Adrenal gland (tissue), 5 donors: ENCODE measurements at regions not wholly inside any gene's neighbourhood (a gene's known extent, or its start where the extent isn't known, plus 50 kb on each side); places are given as distances from the start of the nearest gene placed in this dataset.

Experiments
- CTCF ChIP-seq, 6 experiments: fragments of 450-650 bp in 4 of 6; fragments of 200-600 bp in 2 of 6; sonication (generic) in 1 of 6; IDR thresholded peaks; 1 replicate in 5 of 6; 2 replicates in 1 of 6; pipeline versions ENCODE4 v1.5.1 to v1.8.0; 2016 to 2021; ENCODE audit warnings: antibody characterized with exemption in 6 of 6, mild to moderate bottlenecking in 2 of 6, moderate library complexity in 1 of 6
- POLR2A ChIP-seq, 2 donors: fragments of 450-650 bp; IDR thresholded peaks; one replicate each; pipeline ENCODE4 v1.6.1; 2017; ENCODE audit warnings: antibody characterized with exemption in 2 of 2, mild to moderate bottlenecking in 2 of 2, moderate library complexity in 1 of 2
- donor health status: DM: no; HTN: no; CAD: no.

GRCh38 chr9:13915131-13915530 is 398.8 kb downstream of the NFIB start:
- TF ChIP-seq CTCF (IDR thresholded peaks at IDR 0.05) (no peak), POLR2A (IDR thresholded peaks at IDR 0.05) (no peak)
